K562 (cell line): ENCODE measurements at regions not wholly inside any gene's neighbourhood (a gene's known extent, or its start where the extent isn't known, plus 50 kb on each side); places are given as distances from the start of the nearest gene placed in this dataset.

Experiments
- ATAC-seq: fragments of 200-7000 bp; cut with Tn5 transposase; 3 replicates; pipeline ENCODE4 v1.9.1; 2020; ENCODE audit warnings: moderate library complexity
- BruUV-seq: library from RNA; stranded (reverse); fragments of 400-500 nt; replicated peaks from 2 replicates; lab custom pipeline; 2021; lab: Mats Ljungman, UMichigan
- CTCF ChIA-PET: fragments of 300-600 bp; formaldehyde crosslinking; extraction: SDS; loops from one replicate; lab custom pipeline; 2021; ENCODE audit warnings: low intra/inter-chr PET ratio; lab: Yijun Ruan, JAX
- POLR2A ChIA-PET: fragments of 300-600, 350-650 bp; sonication (Branson Sonifier 250); formaldehyde crosslinking; extraction: SDS; loops from one replicate; lab custom pipeline; 2021; ENCODE audit warnings: antibody characterized with exemption, inconsistent platforms; lab: Yijun Ruan, JAX
- DNase-seq, 4 experiments: peaks; one replicate each; pipeline versions ENCODE4 v3.0.0 to v3.0.0-alpha.2; 2011 to 2018; ENCODE audit warnings: low spot score in 3 of 4, mixed read lengths in 3 of 4; ENCODE audit errors: extremely low read depth in 1 of 4
- FAIRE-seq: peaks from 2 replicates; lab custom pipeline; 2011; peaks lifted over from hg19 to GRCh38; lab: Jason Lieb, UNC
- H2AFZ ChIP-seq: 2 replicates; pipeline ENCODE4 v1.6.0; 2011; ENCODE audit warnings: low read depth, low read length, control low read depth, inconsistent platforms
- H3K27ac ChIP-seq: fragments of 200-600 bp; 3 replicates; pipeline ENCODE4 v1.8.0; 2011; ENCODE audit warnings: low read depth, mild to moderate bottlenecking, control low read depth, inconsistent platforms, low read length, moderate library complexity, mixed read lengths; ENCODE audit errors: extremely low read depth
- H3K27me3 ChIP-seq, 2 experiments: fragments of 300-600 bp in 1 of 2; 2 replicates in 1 of 2; 3 replicates in 1 of 2; pipeline versions ENCODE4 v1.6.0 to v1.8.0; 2011; ENCODE audit warnings: inconsistent platforms in 2 of 2, low read length in 2 of 2, mild to moderate bottlenecking in 1 of 2, mixed read lengths in 1 of 2, moderate library complexity in 1 of 2; ENCODE audit not compliant: control insufficient read depth in 2 of 2, insufficient read depth in 2 of 2
- H3K36me3 ChIP-seq: fragments of 300-600 bp; 3 replicates; pipeline ENCODE4 v1.8.0; 2011; ENCODE audit warnings: mild to moderate bottlenecking, low read length, inconsistent platforms; ENCODE audit not compliant: control insufficient read depth, insufficient read depth
- H3K4me1 ChIP-seq, 2 experiments: fragments of 200-600 bp in 1 of 2; replicated peaks in 1 of 2; 2 replicates in 1 of 2; 3 replicates in 1 of 2; pipeline versions ENCODE4 v1.5.1 to v1.8.0; 2011; ENCODE audit warnings: inconsistent platforms in 2 of 2, low read length in 2 of 2, mild to moderate bottlenecking in 1 of 2, mixed read lengths in 1 of 2, moderate library complexity in 1 of 2; ENCODE audit not compliant: control insufficient read depth in 2 of 2, insufficient read depth in 2 of 2
- H3K4me2 ChIP-seq: 2 replicates; pipeline ENCODE4 v1.6.1; 2011; ENCODE audit warnings: low read length, control low read depth, inconsistent platforms, mixed read lengths; ENCODE audit not compliant: insufficient read depth
- H3K4me3 ChIP-seq: fragments of 200-600 bp; sonication (generic), shearing (Covaris generic); 2 replicates; pipeline ENCODE4 v1.5.1; 2016; ENCODE audit warnings: control low read depth, inconsistent platforms
- H3K79me2 ChIP-seq: fragments of 200-600 bp; 3 replicates; pipeline ENCODE4 v1.8.0; 2011; ENCODE audit warnings: low read length, inconsistent platforms; ENCODE audit not compliant: control insufficient read depth, insufficient read depth
- H3K9ac ChIP-seq, 2 experiments: 2 replicates each; pipeline versions ENCODE4 v1.6.0 to v1.6.1; 2011; ENCODE audit warnings: low read depth in 2 of 2, low read length in 2 of 2, control low read depth in 1 of 2, inconsistent platforms in 1 of 2, mild to moderate bottlenecking in 1 of 2, mixed read lengths in 1 of 2; ENCODE audit not compliant: insufficient read depth in 1 of 2
- H3K9me1 ChIP-seq: one replicate; pipeline ENCODE4 v1.6.0; 2011; ENCODE audit warnings: inconsistent platforms, mild to moderate bottlenecking, low read length, moderate library complexity; ENCODE audit not compliant: control insufficient read depth, insufficient read depth
- H3K9me3 ChIP-seq: replicated peaks from 2 replicates; pipeline ENCODE4 v1.5.1; 2011; ENCODE audit warnings: low read depth, low read length, inconsistent platforms; ENCODE audit not compliant: control insufficient read depth, insufficient read depth
- H4K20me1 ChIP-seq: replicated peaks from 2 replicates; pipeline ENCODE4 v1.6.1; 2011; ENCODE audit warnings: low read length, inconsistent platforms, mixed read lengths; ENCODE audit not compliant: control insufficient read depth, insufficient read depth
- BCOR ChIP-seq: fragments of 450-650 bp; IDR thresholded peaks from 2 replicates; pipeline ENCODE4 v1.6.1; 2016
- CBX1 ChIP-seq: sonication (generic); IDR thresholded peaks from 2 replicates; pipeline ENCODE4 v1.6.1; 2016; ENCODE audit warnings: antibody characterized with exemption, low read depth, mild to moderate bottlenecking
- E2F3 ChIP-seq: fragments of 250-450 bp; sonication (Bioruptor Pico); IDR thresholded peaks from 2 replicates; pipeline ENCODE4 v1.4.0; 2020; ENCODE audit warnings: mild to moderate bottlenecking
- ETV1 ChIP-seq: fragments of 450-650 bp; conservative IDR thresholded peaks from 2 replicates; pipeline ENCODE4 v1.6.1; 2016; ENCODE audit warnings: missing genetic modification characterization, control low read depth, low read depth, missing compliant biosample characterization
- ETV5 ChIP-seq: sonication (generic); formaldehyde crosslinking; IDR thresholded peaks from 2 replicates; pipeline ENCODE4 v1.4.0; 2020; ENCODE audit warnings: low read depth, mild to moderate bottlenecking, missing genetic modification reagents
- MLLT1 ChIP-seq, 2 experiments: fragments of 450-650 bp; IDR thresholded peaks; 2 replicates each; pipeline ENCODE4 v1.6.1; 2016
- RBM25 ChIP-seq: fragments of 200-400 bp; formaldehyde crosslinking; IDR thresholded peaks from 2 replicates; pipeline ENCODE4 v1.6.1; 2018; ENCODE audit warnings: low read length, low read depth, moderate library complexity; ENCODE audit not compliant: severe bottlenecking
- RCOR1 ChIP-seq, 2 experiments: IDR thresholded peaks; 2 replicates each; pipeline ENCODE4 v1.6.1; 2012; ENCODE audit warnings: low read depth in 2 of 2, low read length in 2 of 2, borderline replicate concordance in 1 of 2, improper control_type of control experiment in 1 of 2
- SLC30A9 ChIP-seq: fragments of 250-450 bp; sonication (Bioruptor Pico); IDR thresholded peaks from 2 replicates; pipeline ENCODE4 v1.8.0; 2022; ENCODE audit warnings: mild to moderate bottlenecking, moderate library complexity
- SMARCA4 ChIP-seq: fragments of 450-650 bp; IDR thresholded peaks from 2 replicates; pipeline ENCODE4 v1.6.1; 2016
- SOX6 ChIP-seq: fragments of 450-650 bp; IDR thresholded peaks from 2 replicates; pipeline ENCODE4 v1.6.1; 2014; ENCODE audit warnings: mild to moderate bottlenecking
- ZBED1 ChIP-seq: IDR thresholded peaks from 2 replicates; pipeline ENCODE4 v1.6.1; 2014
- ZFP36 ChIP-seq: fragments of 150-350 bp; IDR thresholded peaks from 2 replicates; pipeline ENCODE4 v1.6.1; 2018; ENCODE audit warnings: low read length, low read depth; ENCODE audit not compliant: partially characterized antibody
- ZNF217 ChIP-seq: sonication (generic); formaldehyde crosslinking; IDR thresholded peaks from 2 replicates; pipeline ENCODE4 v1.8.0; 2022; ENCODE audit warnings: mild to moderate bottlenecking, missing genetic modification reagents
- ZNF3 ChIP-seq: fragments of 250-450 bp; sonication (Bioruptor Pico); IDR thresholded peaks from 2 replicates; pipeline ENCODE4 v1.5.0; 2021; ENCODE audit warnings: mild to moderate bottlenecking, moderate library complexity
- ZNF41 ChIP-seq: fragments of 250-450 bp; sonication (Bioruptor Pico); conservative IDR thresholded peaks from 2 replicates; pipeline ENCODE4 v1.4.0; 2020; ENCODE audit warnings: mild to moderate bottlenecking
- WGBS: fragments of 100-300 bp; shearing (Covaris generic); methylation state at CpG from one replicate; pipeline ENCODE4 v1.1.6; 2016; ENCODE audit warnings: low coverage, mixed read lengths; ENCODE audit not compliant: insufficient coverage; ENCODE audit errors: missing lambda C conversion rate; 5-methylcytosine and 5-hydroxymethylcytosine counted together
- in situ Hi-C: fragments of 300-500 bp; cut with MboI; formaldehyde crosslinking; loops from 4 replicates; pipeline ENCODE4 v1.15.0; 2018; ENCODE audit warnings: inconsistent platforms, mixed read lengths
- intact Hi-C: fragments of 100-400 bp; cut with micrococcal nuclease; formaldehyde crosslinking; loops from 2 replicates; pipeline ENCODE4 v1.14.2; 2022
- TF ChIP-seq, protein P1 (sequence below): fragments of 250-450 bp; sonication (Bioruptor Pico); IDR thresholded peaks from 2 replicates; pipeline ENCODE4 v1.5.0; 2020; ENCODE audit warnings: mild to moderate bottlenecking

- DNase-seq = no peak
- no peak overlapping the region for H3K9ac ChIP-seq
- intact Hi-C loops = no loop called here
- POLR2A ChIA-PET = no interaction called here
- BruUV-seq = no TSS peak
- no peaks in the 10 kb centered on the region for H3K9me3 ChIP-seq
- no peak for FAIRE-seq
- H3K36me3 ChIP-seq = no peaks in the 10 kb centered on the region
- no peak for ATAC-seq
- no peak overlapping the region; the same call in 1 of the 2 replicates for H3K4me2 ChIP-seq
- no peak overlapping the region for H3K27ac ChIP-seq
- CTCF ChIA-PET = no interaction called here
- H3K4me1 ChIP-seq = peaks cover 0 to 8% of the 10 kb centered on the region in 2 experiments; a peak in 2 of 5 replicates
- H4K20me1 ChIP-seq = no peaks in the 10 kb centered on the region
- WGBS = 2% methylated on average over 4 of the region's 4 CpGs
- H3K79me2 ChIP-seq = no peaks in the 10 kb centered on the region
- no peak overlapping the region for H2AFZ ChIP-seq
- TF ChIP-seq E2F3 (CRISPR knock-in tag) (no peak), ETV1 (tag) (no peak), RBM25 (peak; percentile 92), CBX1 (peak; percentile 42; the same call in 1 of the 2 replicates), ZNF41 (CRISPR knock-in tag) (no peak), ZBED1 (no peak), ZNF217 (CRISPR knock-in tag) (no peak), MLLT1 (IDR thresholded peaks at IDR 0.05) (no peak), RCOR1 (IDR thresholded peaks at IDR 0.05; ENCODE audit: borderline replicate concordance in 1 of 2, low read depth in 2 of 2, low read length in 2 of 2) (0 out of 4 replicates have a peak, but pooled peaks of 1 of the 2 experiments have one; percentile 24), BCOR (peak; percentile 36; the same call in 1 of the 2 replicates), SOX6 (peak; percentile 32; the same call in 1 of the 2 replicates), SLC30A9 (no peak), SMARCA4 (no peak), ETV5 (CRISPR knock-in tag) (no peak), ZFP36 (peak; percentile 72), ZNF3 (CRISPR knock-in tag) (no peak)
- TF ChIP-seq, protein P1, sequence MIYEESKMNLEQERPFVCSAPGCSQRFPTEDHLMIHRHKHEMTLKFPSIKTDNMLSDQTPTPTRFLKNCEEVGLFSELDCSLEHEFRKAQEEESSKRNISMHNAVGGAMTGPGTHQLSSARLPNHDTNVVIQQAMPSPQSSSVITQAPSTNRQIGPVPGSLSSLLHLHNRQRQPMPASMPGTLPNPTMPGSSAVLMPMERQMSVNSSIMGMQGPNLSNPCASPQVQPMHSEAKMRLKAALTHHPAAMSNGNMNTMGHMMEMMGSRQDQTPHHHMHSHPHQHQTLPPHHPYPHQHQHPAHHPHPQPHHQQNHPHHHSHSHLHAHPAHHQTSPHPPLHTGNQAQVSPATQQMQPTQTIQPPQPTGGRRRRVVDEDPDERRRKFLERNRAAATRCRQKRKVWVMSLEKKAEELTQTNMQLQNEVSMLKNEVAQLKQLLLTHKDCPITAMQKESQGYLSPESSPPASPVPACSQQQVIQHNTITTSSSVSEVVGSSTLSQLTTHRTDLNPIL (CRISPR knock-in tag) = no peak
- peaks cover 5 to 6% of the 10 kb centered on the region in 2 experiments; a peak in 2 of 5 replicates for H3K27me3 ChIP-seq
- in situ Hi-C loops = no loop called here
- H3K4me3 ChIP-seq = no peak overlapping the region
- H3K9me1 ChIP-seq = no peaks in the 10 kb centered on the region
These were observed 221.0 kb downstream of the EMX2 start for GRCh38 chr10:117763528-117763927.
